ENCODE measurements at regions not wholly inside any gene's neighbourhood (a gene's known extent, or its start where the extent isn't known, plus 50 kb on each side); places are given as distances from the start of the nearest gene placed in this dataset.

GRCh38 chr3:188080091-188080490 is 73.9 kb upstream of the LPP start:
- peaks cover 0 to 3% of the 10 kb centered on the region in 2 donors for H3K36me3 ChIP-seq (ENCODE audit: control insufficient read depth in 2 of 2, extremely low read depth in 1 of 2, insufficient read depth in 1 of 2, low read length in 1 of 2)
- H3K27me3 ChIP-seq (replicated peaks in 1 of 2; ENCODE audit: control insufficient read depth in 2 of 2, extremely low read depth in 1 of 2, insufficient read depth in 2 of 2, low read length in 1 of 2) = no peaks in the 10 kb centered on the region
- ATAC-seq (replicated peaks in 1 of 4) (no peak), DNase-seq (no peak)
- Mint-ChIP-seq H3K4me1 (peaks cover 0 to 5% (median 0%) of the 10 kb centered on the region in 3 donors), H3K27ac (no peak overlapping the region), H3K4me3 (no peak overlapping the region), H3K36me3 (no peaks in the 10 kb centered on the region), H3K27me3 (no peaks in the 10 kb centered on the region), H3K9me3 (peaks cover 0 to 5% (median 5%) of the 10 kb centered on the region in 3 donors)
- POLR2A ChIA-PET = no interaction called here
- no peaks in the 10 kb centered on the region for H3K9me3 ChIP-seq
- WGBS (ENCODE audit: insufficient coverage) = no CpG with 5 or more reads among the region's 2 CpGs
- no peak overlapping the region for H3K4me3 ChIP-seq (ENCODE audit: control insufficient read depth in 1 of 2, extremely low read depth in 1 of 2, low read length in 1 of 2)
- H3K4me1 ChIP-seq (ENCODE audit: control insufficient read depth in 1 of 2, extremely low read depth in 1 of 2, insufficient read depth in 2 of 2, low read length in 2 of 2) = peaks cover 0 to 3% of the 10 kb centered on the region in 2 experiments
- CTCF ChIA-PET = interaction anchor here in 1 of 2 donors (0.6 kb wide), 1 partner anchor 49 kb away, joined by 3 read pairs; no protein-coding TSS in a partner anchor
- no peak overlapping the region for H3K27ac ChIP-seq (ENCODE audit: low read length)

GRCh38 chr3:188082031-188082430 is 71.9 kb upstream of the LPP start:
- Mint-ChIP-seq H3K9me3 (peaks cover 0 to 5% (median 5%) of the 10 kb centered on the region in 3 donors), H3K27me3 (no peaks in the 10 kb centered on the region), H3K4me1 (peaks cover 0 to 5% (median 0%) of the 10 kb centered on the region in 3 donors), H3K36me3 (no peaks in the 10 kb centered on the region), H3K27ac (no peak overlapping the region), H3K4me3 (no peak overlapping the region)
- no CpG with 5 or more reads among the region's 2 CpGs for WGBS (ENCODE audit: insufficient coverage)
- POLR2A ChIA-PET = no interaction called here
- Histone ChIP-seq H3K4me1 (ENCODE audit: control insufficient read depth in 1 of 2, extremely low read depth in 1 of 2, insufficient read depth in 2 of 2, low read length in 2 of 2) (peaks cover 0 to 3% of the 10 kb centered on the region in 2 experiments), H3K9me3 (no peaks in the 10 kb centered on the region), H3K36me3 (ENCODE audit: control insufficient read depth in 2 of 2, extremely low read depth in 1 of 2, insufficient read depth in 1 of 2, low read length in 1 of 2) (peaks cover 0 to 3% of the 10 kb centered on the region in 2 donors), H3K27ac (ENCODE audit: low read length) (no peak overlapping the region), H3K4me3 (ENCODE audit: control insufficient read depth in 1 of 2, extremely low read depth in 1 of 2, low read length in 1 of 2) (no peak overlapping the region), H3K27me3 (replicated peaks in 1 of 2; ENCODE audit: control insufficient read depth in 2 of 2, extremely low read depth in 1 of 2, insufficient read depth in 2 of 2, low read length in 1 of 2) (no peaks in the 10 kb centered on the region)
- no peak for ATAC-seq (replicated peaks in 1 of 4)
- CTCF ChIA-PET = no interaction called here
- no peak for DNase-seq

- DNase-seq (no peak), ATAC-seq (replicated peaks in 1 of 4) (no peak)
- Mint-ChIP-seq H3K9me3 (peaks cover 0 to 5% (median 5%) of the 10 kb centered on the region in 3 donors), H3K4me1 (peaks cover 0 to 5% (median 0%) of the 10 kb centered on the region in 3 donors), H3K27me3 (no peaks in the 10 kb centered on the region), H3K4me3 (no peak overlapping the region), H3K36me3 (no peaks in the 10 kb centered on the region), H3K27ac (no peak overlapping the region)
- Histone ChIP-seq H3K27me3 (replicated peaks in 1 of 2; ENCODE audit: control insufficient read depth in 2 of 2, extremely low read depth in 1 of 2, insufficient read depth in 2 of 2, low read length in 1 of 2) (no peaks in the 10 kb centered on the region), H3K27ac (ENCODE audit: low read length) (no peak overlapping the region), H3K9me3 (no peaks in the 10 kb centered on the region), H3K36me3 (ENCODE audit: control insufficient read depth in 2 of 2, extremely low read depth in 1 of 2, insufficient read depth in 1 of 2, low read length in 1 of 2) (no peaks in the 10 kb centered on the region), H3K4me1 (ENCODE audit: control insufficient read depth in 1 of 2, extremely low read depth in 1 of 2, insufficient read depth in 2 of 2, low read length in 2 of 2) (peaks cover 0 to 3% of the 10 kb centered on the region in 2 experiments), H3K4me3 (ENCODE audit: control insufficient read depth in 1 of 2, extremely low read depth in 1 of 2, low read length in 1 of 2) (no peak overlapping the region)
- no CpG with 5 or more reads among the region's 1 CpG for WGBS (ENCODE audit: insufficient coverage)
- ChIA-PET POLR2A (no interaction called here), CTCF (no interaction called here)
Measured at GRCh38 chr3:188082450-188082849, 71.5 kb upstream of the LPP start.

- Mint-ChIP-seq H3K9me3 (peaks cover 0 to 5% (median 5%) of the 10 kb centered on the region in 3 donors), H3K4me3 (no peak overlapping the region), H3K36me3 (no peaks in the 10 kb centered on the region), H3K27me3 (no peaks in the 10 kb centered on the region), H3K4me1 (peaks cover 0 to 2% (median 0%) of the 10 kb centered on the region in 3 donors), H3K27ac (no peak overlapping the region)
- H3K9me3 ChIP-seq = no peaks in the 10 kb centered on the region
- no peaks in the 10 kb centered on the region for H3K27me3 ChIP-seq (replicated peaks in 1 of 2; ENCODE audit: control insufficient read depth in 2 of 2, extremely low read depth in 1 of 2, insufficient read depth in 2 of 2, low read length in 1 of 2)
- ChIA-PET POLR2A (no interaction called here), CTCF (no interaction called here)
- no peak overlapping the region for H3K4me3 ChIP-seq (ENCODE audit: control insufficient read depth in 1 of 2, extremely low read depth in 1 of 2, low read length in 1 of 2)
- no CpG with 5 or more reads among the region's 1 CpG for WGBS (ENCODE audit: insufficient coverage)
- DNase-seq = no peak
- no peak overlapping the region for H3K27ac ChIP-seq (ENCODE audit: low read length)
- H3K4me1 ChIP-seq (ENCODE audit: control insufficient read depth in 1 of 2, extremely low read depth in 1 of 2, insufficient read depth in 2 of 2, low read length in 2 of 2) = peaks cover 0 to 3% of the 10 kb centered on the region in 2 experiments
- ATAC-seq (replicated peaks in 1 of 4) = no peak
- no peaks in the 10 kb centered on the region for H3K36me3 ChIP-seq (ENCODE audit: control insufficient read depth in 2 of 2, extremely low read depth in 1 of 2, insufficient read depth in 1 of 2, low read length in 1 of 2)
Measured at GRCh38 chr3:188083011-188083410, 70.9 kb upstream of the LPP start.

DNA sequence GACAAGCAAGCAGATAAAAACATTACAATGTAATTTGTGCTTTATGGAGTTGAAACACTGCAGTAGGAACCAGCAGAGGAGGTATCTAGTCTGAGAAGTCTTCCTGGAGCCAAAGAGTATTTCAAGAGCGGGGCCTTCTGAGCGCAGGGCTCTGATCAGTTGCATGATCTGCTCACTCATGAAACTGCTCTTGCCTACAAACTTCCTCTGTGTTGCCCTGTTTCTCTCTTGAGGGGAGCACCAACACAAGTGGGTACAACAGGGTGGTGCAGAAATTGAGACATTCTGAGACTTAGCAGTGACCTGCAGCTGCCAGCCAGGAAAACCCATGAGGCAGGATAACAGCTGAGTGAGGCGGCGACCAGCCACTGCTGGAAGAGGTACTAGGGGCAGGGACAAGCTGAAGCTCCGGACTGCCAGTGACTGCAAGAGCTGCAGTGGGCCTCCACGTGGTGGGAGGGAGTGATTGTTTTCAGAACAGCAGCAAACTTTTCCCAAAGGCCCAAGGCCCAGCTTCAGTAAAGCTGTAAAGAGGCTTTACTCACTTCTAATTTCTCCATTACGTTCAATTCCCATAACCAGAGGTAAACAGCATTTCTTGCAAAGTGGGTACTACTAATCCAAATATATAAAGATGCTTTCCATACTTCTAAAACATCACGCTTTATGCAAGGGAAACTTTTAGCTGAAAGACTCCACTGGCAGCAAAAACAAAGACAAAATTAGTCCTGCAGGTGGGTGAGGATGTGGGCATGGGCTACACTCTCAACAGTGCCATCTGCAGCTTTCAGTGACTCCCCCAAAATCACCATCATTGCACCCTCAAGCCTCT is 69.0 kb upstream of the LPP start:
- H3K27ac Mint-ChIP-seq = no peak overlapping the region
- Histone ChIP-seq H3K36me3 (ENCODE audit: control insufficient read depth in 2 of 2, extremely low read depth in 1 of 2, insufficient read depth in 1 of 2, low read length in 1 of 2) (no peaks in the 10 kb centered on the region), H3K27me3 (replicated peaks in 1 of 2; ENCODE audit: control insufficient read depth in 2 of 2, extremely low read depth in 1 of 2, insufficient read depth in 2 of 2, low read length in 1 of 2) (no peaks in the 10 kb centered on the region), H3K27ac (ENCODE audit: low read length) (no peak overlapping the region), H3K9me3 (no peaks in the 10 kb centered on the region), H3K4me1 (ENCODE audit: control insufficient read depth in 1 of 2, extremely low read depth in 1 of 2, insufficient read depth in 2 of 2, low read length in 2 of 2) (no peaks in the 10 kb centered on the region), H3K4me3 (ENCODE audit: control insufficient read depth in 1 of 2, extremely low read depth in 1 of 2, low read length in 1 of 2) (no peak overlapping the region)
- ChIA-PET POLR2A (interaction anchor here in 1 of 2 donors (0.5 kb wide), 1 partner anchor 94 kb away, joined by 3 read pairs; no protein-coding TSS in a partner anchor), CTCF (interaction anchor here in 1 of 2 donors (0.6 kb wide), 1 partner anchor 19 kb away, joined by 3 read pairs; no protein-coding TSS in a partner anchor)
- no peak overlapping the region for H3K4me3 Mint-ChIP-seq
- no peaks in the 10 kb centered on the region for H3K27me3 Mint-ChIP-seq
- ATAC-seq (replicated peaks in 1 of 4) = no peak
- H3K4me1 Mint-ChIP-seq = peaks cover 0 to 6% (median 2%) of the 10 kb centered on the region in 3 donors
- 100% methylated on average over 3 of the region's 8 CpGs for WGBS (ENCODE audit: insufficient coverage)
- DNase-seq = no peak
- H3K36me3 Mint-ChIP-seq = no peaks in the 10 kb centered on the region
- peaks cover 0 to 5% (median 5%) of the 10 kb centered on the region in 3 donors for H3K9me3 Mint-ChIP-seq

DNA sequence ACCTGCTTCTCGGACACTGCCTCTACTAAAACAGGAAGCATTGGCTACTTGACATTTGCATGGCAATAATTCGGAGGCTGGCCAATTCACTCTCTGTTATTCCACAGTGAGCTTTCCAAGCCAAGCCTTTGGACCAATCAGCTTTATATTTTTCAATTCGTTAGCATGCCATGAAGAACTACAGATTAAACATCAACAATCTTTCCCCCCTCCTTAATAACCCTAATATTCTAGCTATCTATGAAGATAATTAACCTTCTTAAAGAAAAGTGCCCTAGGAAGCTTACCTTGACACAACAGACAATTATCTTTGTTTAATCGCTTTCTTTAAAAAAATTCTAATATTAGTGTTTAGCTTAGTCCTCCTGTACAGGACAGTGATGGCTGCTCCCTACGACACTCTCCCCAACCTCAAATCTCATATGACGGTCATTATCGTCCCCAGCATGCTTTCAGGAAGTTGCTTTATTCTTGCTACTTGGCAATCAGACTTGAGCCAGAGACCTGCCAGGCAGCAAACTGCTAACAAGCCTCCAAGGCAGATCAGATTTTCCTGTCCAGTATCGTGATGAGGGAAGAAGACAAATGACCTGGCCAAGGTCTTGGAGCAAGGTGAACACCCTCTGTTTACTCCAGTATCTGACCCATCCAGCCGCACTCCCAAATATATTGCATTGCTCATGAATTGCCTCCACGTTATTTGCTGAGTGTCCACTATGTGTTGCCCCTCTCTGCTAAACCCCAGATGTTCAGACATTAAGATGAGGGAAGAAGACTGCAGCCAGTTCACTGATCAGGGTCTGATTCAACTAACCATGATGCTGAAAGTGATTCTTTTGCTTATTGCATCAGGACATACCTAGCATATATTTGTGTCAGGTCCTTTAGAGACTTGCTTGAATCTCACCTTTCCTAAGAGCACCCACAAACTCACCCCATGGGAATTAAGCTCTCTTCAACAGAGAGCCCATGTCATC is 68.1 kb upstream of the LPP start:
- no peak for ATAC-seq (replicated peaks in 1 of 4)
- H3K27me3 Mint-ChIP-seq = no peaks in the 10 kb centered on the region
- no peak overlapping the region for H3K4me3 Mint-ChIP-seq
- Histone ChIP-seq H3K4me3 (ENCODE audit: control insufficient read depth in 1 of 2, extremely low read depth in 1 of 2, low read length in 1 of 2) (no peak overlapping the region), H3K36me3 (ENCODE audit: control insufficient read depth in 2 of 2, extremely low read depth in 1 of 2, insufficient read depth in 1 of 2, low read length in 1 of 2) (no peaks in the 10 kb centered on the region), H3K27ac (ENCODE audit: low read length) (no peak overlapping the region), H3K27me3 (replicated peaks in 1 of 2; ENCODE audit: control insufficient read depth in 2 of 2, extremely low read depth in 1 of 2, insufficient read depth in 2 of 2, low read length in 1 of 2) (no peaks in the 10 kb centered on the region), H3K4me1 (ENCODE audit: control insufficient read depth in 1 of 2, extremely low read depth in 1 of 2, insufficient read depth in 2 of 2, low read length in 2 of 2) (no peaks in the 10 kb centered on the region), H3K9me3 (no peaks in the 10 kb centered on the region)
- WGBS (ENCODE audit: insufficient coverage) = 88% methylated on average over 6 of the region's 10 CpGs
- H3K27ac Mint-ChIP-seq = no peak overlapping the region
- CTCF ChIA-PET = interaction anchor here (0.6 kb wide), 2 partner anchors 20 to 954 kb away, joined by 3 to 4 read pairs; no protein-coding TSS in a partner anchor
- peaks cover 0 to 6% (median 2%) of the 10 kb centered on the region in 3 donors for H3K4me1 Mint-ChIP-seq
- no peaks in the 10 kb centered on the region for H3K36me3 Mint-ChIP-seq
- H3K9me3 Mint-ChIP-seq = no peaks in the 10 kb centered on the region
- no peak for DNase-seq
- POLR2A ChIA-PET = interaction anchor here in 1 of 2 donors (0.5 to 0.6 kb wide), 2 partner anchors 93 to 326 kb away, joined by 3 read pairs; no protein-coding TSS in a partner anchor

Data from T-cell (primary cell).